SK-N-SH (cell line): ENCODE measurements at regions not wholly inside any gene's neighbourhood (a gene's known extent, or its start where the extent isn't known, plus 50 kb on each side); places are given as distances from the start of the nearest gene placed in this dataset.

ENCODE experiments used
- CTCF ChIA-PET: fragments of 300-600, 350-600 bp; formaldehyde crosslinking; extraction: SDS; loops from one replicate; lab custom pipeline; 2021; lab: Yijun Ruan, JAX
- POLR2A ChIA-PET: fragments of 350-600 bp; sonication (Branson Sonifier 250); formaldehyde crosslinking; extraction: SDS; loops from one replicate; lab custom pipeline; 2020; ENCODE audit warnings: antibody characterized with exemption, inconsistent platforms; lab: Yijun Ruan, JAX
- DNase-seq: peaks from one replicate; pipeline ENCODE4 v3.0.0; 2012
- H2AFZ ChIP-seq: fragments of 200-600 bp; sonication (generic); 2 replicates; pipeline ENCODE4 v1.8.1; 2016; ENCODE audit warnings: antibody characterized with exemption, mild to moderate bottlenecking, low read depth
- H3F3A ChIP-seq: fragments of 200-600 bp; sonication (generic); replicated peaks from 2 replicates; pipeline ENCODE3; 2016; ENCODE audit warnings: antibody characterized with exemption, mild to moderate bottlenecking; ENCODE audit not compliant: insufficient read depth
- H3K27ac ChIP-seq, 2 experiments: fragments of 200-500 bp in 1 of 2; fragments of 200-600 bp in 1 of 2; sonication (Bioruptor generic) in 1 of 2; sonication (generic), shearing (Covaris generic) in 1 of 2; 2 replicates each; pipeline versions ENCODE4 v1.5.1 to v1.6.1; 2014 to 2016; ENCODE audit warnings: low read depth in 2 of 2, inconsistent platforms in 1 of 2, low read length in 1 of 2, mild to moderate bottlenecking in 1 of 2, mixed read lengths in 1 of 2
- H3K27me3 ChIP-seq: fragments of 200-600 bp; sonication (generic), shearing (Covaris generic); 2 replicates; pipeline ENCODE4 v1.6.1; 2016; ENCODE audit warnings: mixed run types; ENCODE audit not compliant: insufficient read depth
- H3K36me3 ChIP-seq, 2 experiments: fragments of 200-500 bp in 1 of 2; fragments of 200-600 bp in 1 of 2; sonication (Bioruptor generic) in 1 of 2; sonication (generic) in 1 of 2; replicated peaks in 1 of 2; 2 replicates each; pipeline versions ENCODE3 to v1.5.1; 2014 to 2016; ENCODE audit warnings: low read length in 1 of 2, mild to moderate bottlenecking in 1 of 2; ENCODE audit not compliant: insufficient read depth in 2 of 2, control insufficient read depth in 1 of 2
- H3K4me1 ChIP-seq, 2 experiments: fragments of 200-500 bp in 1 of 2; fragments of 200-600 bp in 1 of 2; sonication (Bioruptor generic) in 1 of 2; sonication (generic), shearing (Covaris generic) in 1 of 2; 2 replicates each; pipeline versions ENCODE4 v1.5.1 to v1.6.1; 2014 to 2016; ENCODE audit warnings: low read depth in 1 of 2, low read length in 1 of 2, mixed run types in 1 of 2; ENCODE audit not compliant: insufficient read depth in 2 of 2, control insufficient read depth in 1 of 2
- H3K4me2 ChIP-seq: fragments of 200-600 bp; sonication (generic), shearing (Covaris generic); 2 replicates; pipeline ENCODE4 v1.6.1; 2017; ENCODE audit warnings: mixed run types
- H3K4me3 ChIP-seq, 2 experiments: fragments of 200-500 bp in 1 of 2; fragments of 200-600 bp in 1 of 2; sonication (Bioruptor generic) in 1 of 2; sonication (generic), shearing (Covaris generic) in 1 of 2; 2 replicates each; pipeline versions ENCODE4 v1.5.1 to v1.8.1; 2014 to 2016; ENCODE audit warnings: low read depth in 2 of 2, inconsistent platforms in 1 of 2, low read length in 1 of 2, mild to moderate bottlenecking in 1 of 2, mixed read lengths in 1 of 2, moderate library complexity in 1 of 2
- H3K79me2 ChIP-seq: fragments of 200-600 bp; sonication (generic); 2 replicates; pipeline ENCODE4 v1.8.1; 2017; ENCODE audit warnings: mild to moderate bottlenecking; ENCODE audit not compliant: insufficient read depth
- H3K9ac ChIP-seq: fragments of 200-600 bp; sonication (generic); 2 replicates; pipeline ENCODE4 v1.6.1; 2017; ENCODE audit warnings: mixed run types
- H3K9me2 ChIP-seq: fragments of 200-600 bp; sonication (generic); 2 replicates; pipeline ENCODE4 v1.6.1; 2017; ENCODE audit warnings: mixed run types
- H3K9me3 ChIP-seq: fragments of 200-600 bp; sonication (generic); 2 replicates; pipeline ENCODE4 v1.6.1; 2017; ENCODE audit warnings: mixed run types, mild to moderate bottlenecking, moderate library complexity
- H4K20me1 ChIP-seq: fragments of 200-600 bp; sonication (generic); 2 replicates; pipeline ENCODE4 v1.6.1; 2017; ENCODE audit warnings: mild to moderate bottlenecking, mixed run types; ENCODE audit not compliant: insufficient read depth
- CHD2 ChIP-seq: fragments of 150-350 bp; IDR thresholded peaks from 2 replicates; pipeline ENCODE4 v1.6.1; 2018; ENCODE audit warnings: low read length; ENCODE audit not compliant: partially characterized antibody
- ELF1 ChIP-seq: IDR thresholded peaks from 2 replicates; pipeline ENCODE4 v1.4.0; 2012
- FOXM1 ChIP-seq: IDR thresholded peaks from 2 replicates; pipeline ENCODE4 v1.4.0; 2012; ENCODE audit warnings: low read depth, mild to moderate bottlenecking
- GATA2 ChIP-seq: sonication (generic); formaldehyde crosslinking; IDR thresholded peaks from 2 replicates; pipeline ENCODE4 v1.5.0; 2020; ENCODE audit warnings: mild to moderate bottlenecking, missing genetic modification reagents
- JUND ChIP-seq: IDR thresholded peaks from 2 replicates; pipeline ENCODE4 v1.4.0; 2012
- POLR2AphosphoS5 ChIP-seq: IDR thresholded peaks from 2 replicates; pipeline ENCODE4 v1.6.1; 2012; ENCODE audit warnings: low read depth, low read length
- RAD21 ChIP-seq: IDR thresholded peaks from 2 replicates; pipeline ENCODE4 v1.6.1; 2012; ENCODE audit warnings: mild to moderate bottlenecking, low read length
- TCF12 ChIP-seq: IDR thresholded peaks from 2 replicates; pipeline ENCODE4 v1.4.0; 2012
- WGBS: methylation state at CpG from one replicate; pipeline ENCODE4 v1.1.6; 2017; ENCODE audit warnings: low lambda C conversion rate; 5-methylcytosine and 5-hydroxymethylcytosine counted together
- TF ChIP-seq, protein P1 (sequence below): IDR thresholded peaks from 2 replicates; pipeline ENCODE4; 2012
- TF ChIP-seq, protein P2 (sequence below): IDR thresholded peaks from 2 replicates; pipeline ENCODE4 v1.4.0; 2012; ENCODE audit warnings: low read depth, borderline replicate concordance
- TF ChIP-seq, protein P3 (sequence below): fragments of 150-350 bp; IDR thresholded peaks from 2 replicates; pipeline ENCODE4 v1.6.1; 2017; ENCODE audit warnings: antibody characterized with exemption, low read length, low read depth, borderline replicate concordance
- TF ChIP-seq, protein P4 (sequence below): IDR thresholded peaks from 2 replicates; pipeline ENCODE4 v1.6.1; 2012; ENCODE audit warnings: mild to moderate bottlenecking, low read depth, low read length, moderate library complexity

DNA sequence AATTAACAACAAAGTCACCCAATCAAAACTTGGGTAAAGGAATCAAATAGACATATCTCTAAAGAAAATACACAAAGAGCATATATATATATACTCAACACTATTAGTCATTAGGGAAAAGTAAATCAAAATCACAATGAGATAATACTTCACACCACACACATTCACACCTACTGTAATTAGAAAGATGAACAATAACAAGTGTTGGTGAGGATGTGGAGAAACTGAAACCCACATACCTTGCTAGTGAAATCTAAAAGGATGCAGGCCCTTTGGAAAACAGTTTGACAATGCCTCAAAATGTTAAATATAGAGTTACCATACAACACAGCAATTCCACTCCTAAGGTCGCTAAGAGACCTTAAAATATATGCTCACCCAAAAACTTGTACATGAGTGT, 177.1 kb downstream of the ANKRD60 start:
- DNase-seq: no peak
- Histone ChIP-seq H3K4me1 (peaks cover 9 to 31% of the 10 kb centered on the region in 2 experiments), H3K9ac (no peak overlapping the region), H3K4me3 (no peak overlapping the region), H4K20me1 (no peaks in the 10 kb centered on the region), H3K9me3 (peaks cover 7% of the 10 kb centered on the region; the same call in 1 of the 2 replicates), H3K79me2 (no peaks in the 10 kb centered on the region), H3K27ac (no peak overlapping the region), H3K36me3 (no peaks in the 10 kb centered on the region), H3F3A (peaks cover 11% of the 10 kb centered on the region), H2AFZ (no peak overlapping the region), H3K4me2 (no peak overlapping the region), H3K27me3 (no peaks in the 10 kb centered on the region), H3K9me2 (no peaks in the 10 kb centered on the region)
- CTCF ChIA-PET: no interaction called here
- TF ChIP-seq CHD2: no peak
- TF ChIP-seq, protein P1, sequence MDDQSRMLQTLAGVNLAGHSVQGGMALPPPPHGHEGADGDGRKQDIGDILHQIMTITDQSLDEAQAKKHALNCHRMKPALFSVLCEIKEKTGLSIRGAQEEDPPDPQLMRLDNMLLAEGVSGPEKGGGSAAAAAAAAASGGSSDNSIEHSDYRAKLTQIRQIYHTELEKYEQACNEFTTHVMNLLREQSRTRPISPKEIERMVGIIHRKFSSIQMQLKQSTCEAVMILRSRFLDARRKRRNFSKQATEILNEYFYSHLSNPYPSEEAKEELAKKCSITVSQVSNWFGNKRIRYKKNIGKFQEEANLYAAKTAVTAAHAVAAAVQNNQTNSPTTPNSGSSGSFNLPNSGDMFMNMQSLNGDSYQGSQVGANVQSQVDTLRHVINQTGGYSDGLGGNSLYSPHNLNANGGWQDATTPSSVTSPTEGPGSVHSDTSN: no peak
- TF ChIP-seq, protein P2, sequence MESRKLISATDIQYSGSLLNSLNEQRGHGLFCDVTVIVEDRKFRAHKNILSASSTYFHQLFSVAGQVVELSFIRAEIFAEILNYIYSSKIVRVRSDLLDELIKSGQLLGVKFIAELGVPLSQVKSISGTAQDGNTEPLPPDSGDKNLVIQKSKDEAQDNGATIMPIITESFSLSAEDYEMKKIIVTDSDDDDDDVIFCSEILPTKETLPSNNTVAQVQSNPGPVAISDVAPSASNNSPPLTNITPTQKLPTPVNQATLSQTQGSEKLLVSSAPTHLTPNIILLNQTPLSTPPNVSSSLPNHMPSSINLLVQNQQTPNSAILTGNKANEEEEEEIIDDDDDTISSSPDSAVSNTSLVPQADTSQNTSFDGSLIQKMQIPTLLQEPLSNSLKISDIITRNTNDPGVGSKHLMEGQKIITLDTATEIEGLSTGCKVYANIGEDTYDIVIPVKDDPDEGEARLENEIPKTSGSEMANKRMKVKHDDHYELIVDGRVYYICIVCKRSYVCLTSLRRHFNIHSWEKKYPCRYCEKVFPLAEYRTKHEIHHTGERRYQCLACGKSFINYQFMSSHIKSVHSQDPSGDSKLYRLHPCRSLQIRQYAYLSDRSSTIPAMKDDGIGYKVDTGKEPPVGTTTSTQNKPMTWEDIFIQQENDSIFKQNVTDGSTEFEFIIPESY: no peak
- no peak for TF ChIP-seq FOXM1
- TF ChIP-seq RAD21: no peak
- no peak for TF ChIP-seq JUND
- no peak for TF ChIP-seq POLR2AphosphoS5
- TF ChIP-seq GATA2 (CRISPR knock-in tag): no peak
- TF ChIP-seq, protein P3, sequence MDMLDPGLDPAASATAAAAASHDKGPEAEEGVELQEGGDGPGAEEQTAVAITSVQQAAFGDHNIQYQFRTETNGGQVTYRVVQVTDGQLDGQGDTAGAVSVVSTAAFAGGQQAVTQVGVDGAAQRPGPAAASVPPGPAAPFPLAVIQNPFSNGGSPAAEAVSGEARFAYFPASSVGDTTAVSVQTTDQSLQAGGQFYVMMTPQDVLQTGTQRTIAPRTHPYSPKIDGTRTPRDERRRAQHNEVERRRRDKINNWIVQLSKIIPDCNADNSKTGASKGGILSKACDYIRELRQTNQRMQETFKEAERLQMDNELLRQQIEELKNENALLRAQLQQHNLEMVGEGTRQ: no peak
- TF ChIP-seq ELF1: no peak
- WGBS: 42% methylated on average over 1 of the region's 1 CpG
- POLR2A ChIA-PET: no interaction called here

DNA sequence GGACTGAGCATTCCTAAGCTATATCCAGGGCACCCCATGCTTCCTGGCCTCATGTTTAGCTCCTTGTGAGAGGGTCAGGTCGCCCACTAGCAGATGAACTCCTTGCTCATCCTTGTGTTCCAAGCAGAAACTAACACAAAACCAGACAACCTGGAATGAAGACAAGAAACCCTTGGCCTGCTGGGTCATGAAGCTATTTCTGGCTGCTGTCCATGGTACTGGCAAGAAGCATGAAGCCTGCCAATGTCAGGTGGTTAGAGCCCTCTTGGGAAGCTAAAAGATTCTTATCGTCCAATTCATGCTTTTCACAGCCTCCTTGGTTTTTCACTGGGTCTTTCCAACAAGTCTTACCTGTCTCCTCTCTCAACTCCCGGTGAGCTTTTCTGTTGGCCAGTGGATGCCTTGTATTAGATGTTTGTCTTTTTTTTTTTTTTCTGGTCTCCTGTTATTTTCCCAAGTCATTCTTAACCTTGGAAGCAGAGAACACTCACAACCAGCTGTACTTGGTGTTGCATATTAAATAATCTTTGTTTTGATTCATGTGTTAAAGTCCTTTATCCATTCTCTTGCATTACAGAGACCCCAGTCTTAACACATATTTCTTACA, 180.3 kb downstream of the ANKRD60 start:
- DNase-seq: no peak
- Histone ChIP-seq H3K4me3 (no peak overlapping the region), H3K27ac (peak overlapping the region; percentile 83 to 99; a peak in 3 of 4 replicates), H3F3A (peaks cover 11% of the 10 kb centered on the region), H3K36me3 (no peaks in the 10 kb centered on the region), H3K4me2 (peak overlapping the region; percentile 28; the same call in 1 of the 2 replicates), H3K27me3 (no peaks in the 10 kb centered on the region), H3K9me2 (no peaks in the 10 kb centered on the region), H3K9me3 (peaks cover 7% of the 10 kb centered on the region; the same call in 1 of the 2 replicates), H3K4me1 (peaks cover 11 to 51% of the 10 kb centered on the region in 2 experiments), H3K9ac (no peak overlapping the region), H3K79me2 (no peaks in the 10 kb centered on the region), H2AFZ (no peak overlapping the region), H4K20me1 (no peaks in the 10 kb centered on the region)
- WGBS: 50% methylated on average over 3 of the region's 3 CpGs
- CTCF ChIA-PET: interaction anchor here (1.1 to 4.4 kb wide), 3 partner anchors 39 to 395 kb away, joined by 3 to 26 read pairs (median 3); no protein-coding TSS in a partner anchor
- no peak for TF ChIP-seq FOXM1
- TF ChIP-seq TCF12: peak; percentile 19; the same call in 1 of the 2 replicates
- TF ChIP-seq, protein P1: no peak
- TF ChIP-seq, protein P4, sequence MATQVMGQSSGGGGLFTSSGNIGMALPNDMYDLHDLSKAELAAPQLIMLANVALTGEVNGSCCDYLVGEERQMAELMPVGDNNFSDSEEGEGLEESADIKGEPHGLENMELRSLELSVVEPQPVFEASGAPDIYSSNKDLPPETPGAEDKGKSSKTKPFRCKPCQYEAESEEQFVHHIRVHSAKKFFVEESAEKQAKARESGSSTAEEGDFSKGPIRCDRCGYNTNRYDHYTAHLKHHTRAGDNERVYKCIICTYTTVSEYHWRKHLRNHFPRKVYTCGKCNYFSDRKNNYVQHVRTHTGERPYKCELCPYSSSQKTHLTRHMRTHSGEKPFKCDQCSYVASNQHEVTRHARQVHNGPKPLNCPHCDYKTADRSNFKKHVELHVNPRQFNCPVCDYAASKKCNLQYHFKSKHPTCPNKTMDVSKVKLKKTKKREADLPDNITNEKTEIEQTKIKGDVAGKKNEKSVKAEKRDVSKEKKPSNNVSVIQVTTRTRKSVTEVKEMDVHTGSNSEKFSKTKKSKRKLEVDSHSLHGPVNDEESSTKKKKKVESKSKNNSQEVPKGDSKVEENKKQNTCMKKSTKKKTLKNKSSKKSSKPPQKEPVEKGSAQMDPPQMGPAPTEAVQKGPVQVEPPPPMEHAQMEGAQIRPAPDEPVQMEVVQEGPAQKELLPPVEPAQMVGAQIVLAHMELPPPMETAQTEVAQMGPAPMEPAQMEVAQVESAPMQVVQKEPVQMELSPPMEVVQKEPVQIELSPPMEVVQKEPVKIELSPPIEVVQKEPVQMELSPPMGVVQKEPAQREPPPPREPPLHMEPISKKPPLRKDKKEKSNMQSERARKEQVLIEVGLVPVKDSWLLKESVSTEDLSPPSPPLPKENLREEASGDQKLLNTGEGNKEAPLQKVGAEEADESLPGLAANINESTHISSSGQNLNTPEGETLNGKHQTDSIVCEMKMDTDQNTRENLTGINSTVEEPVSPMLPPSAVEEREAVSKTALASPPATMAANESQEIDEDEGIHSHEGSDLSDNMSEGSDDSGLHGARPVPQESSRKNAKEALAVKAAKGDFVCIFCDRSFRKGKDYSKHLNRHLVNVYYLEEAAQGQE: peak; percentile 100
- POLR2A ChIA-PET: interaction anchor here (1.0 kb wide), 1 partner anchor 166 kb away, joined by 3 read pairs; no protein-coding TSS in a partner anchor
